ENCODE measurements at regions not wholly inside any gene's neighbourhood (a gene's known extent, or its start where the extent isn't known, plus 50 kb on each side); places are given as distances from the start of the nearest gene placed in this dataset.
"Not testable (repeated sequence)": the region's sequence is repeated elsewhere in the genome, so short reads cannot be mapped to it uniquely, and the experiment has no call there.

- H3K27ac Mint-ChIP-seq, result no peak overlapping the region
- H3K4me1 Mint-ChIP-seq, result no peaks in the 10 kb centered on the region
- no peaks in the 10 kb centered on the region for H3K36me3 Mint-ChIP-seq
- H3K27me3 Mint-ChIP-seq, result no peaks in the 10 kb centered on the region
- peaks cover 0 to 17% (median 0%) of the 10 kb centered on the region in 3 donors for H3K9me3 Mint-ChIP-seq
- H3K4me3 Mint-ChIP-seq, result no peak overlapping the region
These were observed 1083.3 kb downstream of the NXPH1 start for GRCh38 chr7:9516662-9517061.

DNA sequence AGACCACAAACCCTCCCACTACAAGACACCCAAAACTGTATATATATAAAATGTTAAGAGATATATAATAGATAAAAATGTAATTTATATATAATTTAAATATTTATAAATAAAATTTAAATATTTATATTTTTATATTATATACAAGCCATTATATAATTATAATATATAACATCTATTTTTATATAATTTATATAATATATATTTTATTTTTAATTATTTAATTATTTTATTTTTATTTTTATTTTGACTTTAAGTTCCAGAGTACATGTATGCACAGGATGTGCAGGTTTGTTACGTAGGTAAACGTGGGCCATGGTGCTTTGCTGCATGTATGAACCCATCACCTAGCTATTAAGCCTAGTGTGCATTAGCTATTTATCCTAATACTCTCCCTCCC lies 1090.2 kb downstream of the NXPH1 start:
- Mint-ChIP-seq H3K9me3 (peaks cover 0 to 18% (median 0%) of the 10 kb centered on the region in 3 donors), H3K27me3 (no peaks in the 10 kb centered on the region), H3K4me3 (no peak overlapping the region), H3K4me1 (no peaks in the 10 kb centered on the region), H3K36me3 (no peaks in the 10 kb centered on the region), H3K27ac (no peak overlapping the region)

- peaks cover 1 to 19% (median 2%) of the 10 kb centered on the region in 3 donors for H3K9me3 Mint-ChIP-seq
- H3K36me3 Mint-ChIP-seq, H3K4me3 Mint-ChIP-seq: not testable (repeated sequence)
These were observed 1119.0 kb downstream of the NXPH1 start for GRCh38 chr7:9552431-9552830.

GRCh38 chr7:9557853-9558252 lies 1124.4 kb downstream of the NXPH1 start:
- Mint-ChIP-seq H3K36me3 (no peaks in the 10 kb centered on the region), H3K27me3 (no peaks in the 10 kb centered on the region), H3K4me1 (no peaks in the 10 kb centered on the region), H3K4me3 (no peak overlapping the region), H3K27ac (no peak overlapping the region), H3K9me3 (peaks cover 1 to 4% (median 4%) of the 10 kb centered on the region in 3 donors)

More at GRCh38 chr7:9552431-9552830, 1119.0 kb downstream of the NXPH1 start:
- not testable (repeated sequence) for H3K4me1 Mint-ChIP-seq, H3K27me3 Mint-ChIP-seq, H3K27ac Mint-ChIP-seq

GRCh38 chr7:9575716-9576115 lies 1142.3 kb downstream of the NXPH1 start:
- H3K9me3 Mint-ChIP-seq, result peaks cover 0 to 5% (median 2%) of the 10 kb centered on the region in 3 donors

DNA sequence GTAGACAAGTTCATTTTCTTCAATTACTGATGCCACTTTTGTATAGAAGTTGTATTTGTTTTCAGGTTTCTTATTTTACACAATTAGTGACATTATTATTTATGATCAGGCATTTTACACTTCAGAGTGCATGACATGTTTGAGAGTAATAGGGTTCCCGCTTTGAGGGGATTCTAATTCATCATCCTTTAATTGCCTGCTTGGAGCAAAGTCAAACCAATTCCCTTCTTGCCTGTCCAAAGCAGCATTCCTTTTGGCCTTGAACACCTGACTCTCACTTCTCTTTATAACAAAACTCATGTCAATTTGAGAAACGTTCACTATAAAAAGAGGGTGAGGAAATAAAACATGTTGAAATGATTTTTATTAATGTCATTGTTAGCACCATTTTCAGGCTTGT lies 1149.4 kb downstream of the NXPH1 start:
- H3K27me3 Mint-ChIP-seq, result no peaks in the 10 kb centered on the region
- H3K4me3 Mint-ChIP-seq, result no peak overlapping the region
- H3K27ac Mint-ChIP-seq, result no peak overlapping the region
- H3K4me1 Mint-ChIP-seq, result no peaks in the 10 kb centered on the region
- no peaks in the 10 kb centered on the region for H3K36me3 Mint-ChIP-seq
- peaks cover 0 to 5% (median 3%) of the 10 kb centered on the region in 3 donors for H3K9me3 Mint-ChIP-seq

More at GRCh38 chr7:9575716-9576115, 1142.3 kb downstream of the NXPH1 start:
- no peaks in the 10 kb centered on the region for H3K27me3 Mint-ChIP-seq
- H3K27ac Mint-ChIP-seq, result no peak overlapping the region
- H3K4me1 Mint-ChIP-seq, result no peaks in the 10 kb centered on the region
- no peak overlapping the region for H3K4me3 Mint-ChIP-seq
- H3K36me3 Mint-ChIP-seq, result no peaks in the 10 kb centered on the region

DNA sequence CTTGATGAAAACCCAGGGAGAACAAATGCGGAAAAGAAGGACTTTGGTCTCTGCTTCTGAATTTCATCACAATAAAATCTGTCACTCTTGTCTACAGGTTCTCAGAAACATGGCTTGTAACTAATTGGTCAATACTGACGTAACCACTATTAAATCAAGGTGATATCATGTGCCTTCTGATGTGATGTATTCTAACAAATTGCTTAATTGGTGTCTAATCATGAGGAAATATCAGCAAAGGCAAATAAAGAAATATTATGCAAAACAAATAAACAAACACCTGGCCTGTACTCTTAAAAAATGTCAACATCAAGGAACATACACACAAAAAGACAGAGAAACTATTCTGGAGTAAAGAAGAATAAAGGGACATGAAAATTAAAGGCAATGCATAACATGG lies 1165.0 kb downstream of the NXPH1 start:
- H3K4me3 Mint-ChIP-seq, result no peak overlapping the region
- H3K36me3 Mint-ChIP-seq, result no peaks in the 10 kb centered on the region
- no peak overlapping the region for H3K27ac Mint-ChIP-seq
- H3K27me3 Mint-ChIP-seq, result no peaks in the 10 kb centered on the region
- H3K4me1 Mint-ChIP-seq, result no peaks in the 10 kb centered on the region
- peaks cover 0 to 1% (median 0%) of the 10 kb centered on the region in 3 donors for H3K9me3 Mint-ChIP-seq

DNA sequence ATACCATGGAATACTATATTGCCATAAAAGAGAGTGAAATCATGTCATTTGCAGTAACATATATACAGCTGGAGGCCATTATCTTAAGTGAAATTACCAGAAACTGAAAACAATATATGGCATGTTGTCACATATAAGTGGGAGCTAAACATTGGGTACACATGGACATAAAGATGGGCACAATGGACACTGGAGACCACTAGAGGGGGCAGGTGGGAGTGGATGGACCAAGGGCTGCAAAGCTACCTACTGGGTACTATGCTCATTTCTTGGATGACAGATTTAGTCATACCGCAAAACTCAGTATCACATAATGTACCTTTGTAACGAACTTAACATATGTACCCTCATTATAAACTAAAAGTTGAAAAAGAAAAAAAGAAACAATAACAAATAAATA lies 1167.6 kb downstream of the NXPH1 start:
- Mint-ChIP-seq H3K36me3 (no peaks in the 10 kb centered on the region), H3K27me3 (no peaks in the 10 kb centered on the region), H3K9me3 (peaks cover 0 to 1% (median 0%) of the 10 kb centered on the region in 3 donors), H3K4me3 (no peak overlapping the region), H3K4me1 (no peaks in the 10 kb centered on the region), H3K27ac (no peak overlapping the region)

- Mint-ChIP-seq H3K4me1 (no peaks in the 10 kb centered on the region), H3K36me3 (no peaks in the 10 kb centered on the region), H3K27ac (no peak overlapping the region), H3K9me3 (no peaks in the 10 kb centered on the region), H3K27me3 (no peaks in the 10 kb centered on the region), H3K4me3 (no peak overlapping the region)
These were observed 1169.9 kb downstream of the NXPH1 start for GRCh38 chr7:9603291-9603690.

DNA sequence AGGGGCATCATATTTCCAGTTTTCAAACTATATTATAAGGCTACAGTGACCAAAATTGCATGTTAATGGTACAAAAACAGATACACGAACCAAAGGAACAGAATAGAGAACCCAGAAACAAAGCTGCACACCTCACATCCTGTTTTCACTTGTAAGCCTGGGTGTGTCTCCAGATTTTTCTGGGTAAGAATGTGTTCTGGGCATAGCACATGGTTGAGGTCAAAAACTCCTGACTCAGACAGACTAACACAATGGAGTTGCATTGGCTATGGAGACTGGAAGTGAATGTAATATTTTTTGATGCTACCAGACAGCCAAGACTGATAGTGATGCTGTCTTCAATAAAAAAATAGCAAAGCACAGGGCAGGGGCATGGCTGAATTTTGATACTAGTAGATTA lies 1175.2 kb downstream of the NXPH1 start:
- Mint-ChIP-seq H3K4me1 (no peaks in the 10 kb centered on the region), H3K4me3 (no peak overlapping the region), H3K27ac (no peak overlapping the region), H3K9me3 (peaks cover 0 to 7% (median 2%) of the 10 kb centered on the region in 3 donors), H3K36me3 (no peaks in the 10 kb centered on the region), H3K27me3 (no peaks in the 10 kb centered on the region)

DNA sequence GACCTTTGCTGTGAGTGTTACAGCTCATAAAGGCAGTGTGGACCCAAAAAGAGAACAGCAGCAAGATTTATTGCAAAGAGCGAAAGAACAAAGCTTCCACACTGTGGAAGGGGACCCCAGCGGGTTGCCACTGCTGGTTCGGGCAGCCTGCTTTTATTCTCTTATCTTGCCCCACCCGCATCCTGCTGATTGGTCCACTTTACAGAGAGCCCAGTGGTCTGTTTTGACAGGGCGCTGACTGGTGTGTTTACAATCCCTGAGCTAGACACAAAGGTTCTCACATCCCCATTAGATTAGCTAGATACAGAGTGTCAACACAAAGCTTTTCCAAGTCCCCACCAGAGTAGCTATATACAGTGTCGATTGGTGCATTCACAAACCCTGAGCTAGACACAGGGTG lies 1187.5 kb downstream of the NXPH1 start:
- H3K9me3 Mint-ChIP-seq, H3K27ac Mint-ChIP-seq, H3K36me3 Mint-ChIP-seq, H3K27me3 Mint-ChIP-seq, H3K4me1 Mint-ChIP-seq, H3K4me3 Mint-ChIP-seq: not testable (repeated sequence)

DNA sequence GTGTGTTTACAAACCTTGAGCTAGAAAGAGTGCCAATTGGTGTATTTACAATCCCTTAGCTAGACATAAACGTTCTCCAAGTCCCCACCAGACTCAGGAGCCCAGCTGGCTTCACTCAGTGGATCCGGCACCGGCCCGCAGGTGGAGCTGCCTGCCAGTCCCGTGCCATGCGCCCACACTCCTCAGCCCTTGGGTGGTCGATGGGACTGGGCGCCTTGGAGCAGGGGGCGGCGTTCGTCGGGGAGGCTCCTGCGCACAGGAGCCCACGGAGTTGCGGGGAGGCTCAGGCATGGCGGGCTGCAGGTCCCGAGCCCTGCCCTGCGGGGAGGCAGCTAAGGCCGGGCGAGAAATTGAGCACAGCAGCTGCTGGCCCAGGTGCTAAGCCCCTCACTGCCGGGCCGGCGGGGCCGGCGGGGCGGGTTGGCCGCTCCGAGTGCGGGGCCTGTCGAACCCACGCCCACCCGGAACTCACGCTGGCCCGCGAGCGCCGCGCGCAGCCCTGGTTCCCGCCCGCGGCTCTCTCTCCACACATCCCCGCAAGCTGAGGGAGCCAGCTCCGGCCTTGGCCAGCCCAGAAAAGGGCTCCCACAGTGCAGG lies 1188.0 kb downstream of the NXPH1 start:
- not testable (repeated sequence) for H3K4me3 Mint-ChIP-seq, H3K4me1 Mint-ChIP-seq, H3K27ac Mint-ChIP-seq, H3K36me3 Mint-ChIP-seq, H3K27me3 Mint-ChIP-seq, H3K9me3 Mint-ChIP-seq

DNA sequence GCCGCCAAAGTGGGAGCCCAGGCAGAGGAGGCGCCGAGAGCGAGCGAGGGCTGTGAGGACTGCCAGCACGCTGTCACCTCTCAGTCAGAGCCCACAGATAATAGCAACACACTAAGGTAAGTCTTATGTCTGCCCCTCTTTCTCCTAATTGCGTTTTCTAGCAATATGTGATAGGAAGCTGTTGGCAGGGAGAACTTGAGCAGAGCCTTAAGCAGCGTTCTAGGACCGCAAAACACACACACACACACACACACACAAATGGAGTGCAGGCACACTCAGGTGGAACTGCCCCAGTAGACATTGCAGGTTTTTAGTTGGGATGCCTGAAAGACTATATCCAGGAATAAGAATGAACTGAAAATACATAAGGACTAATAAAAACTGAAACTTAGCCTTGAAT lies 1188.5 kb downstream of the NXPH1 start:
- H3K4me3 Mint-ChIP-seq, result no peak overlapping the region
- peaks cover 3 to 7% (median 4%) of the 10 kb centered on the region in 3 donors for H3K9me3 Mint-ChIP-seq
- no peaks in the 10 kb centered on the region for H3K4me1 Mint-ChIP-seq
- no peak overlapping the region for H3K27ac Mint-ChIP-seq
- no peaks in the 10 kb centered on the region for H3K27me3 Mint-ChIP-seq
- no peaks in the 10 kb centered on the region for H3K36me3 Mint-ChIP-seq

- H3K9me3 Mint-ChIP-seq, result peaks cover 0 to 4% (median 3%) of the 10 kb centered on the region in 3 donors
- H3K27me3 Mint-ChIP-seq, result no peaks in the 10 kb centered on the region
- H3K4me1 Mint-ChIP-seq, result no peaks in the 10 kb centered on the region
- no peak overlapping the region for H3K27ac Mint-ChIP-seq
- H3K36me3 Mint-ChIP-seq, result no peaks in the 10 kb centered on the region
- H3K4me3 Mint-ChIP-seq, result no peak overlapping the region
These were observed 1192.5 kb downstream of the NXPH1 start for GRCh38 chr7:9625953-9626352.

- Mint-ChIP-seq H3K27ac (no peak overlapping the region), H3K27me3 (no peaks in the 10 kb centered on the region), H3K4me1 (no peaks in the 10 kb centered on the region), H3K9me3 (no peaks in the 10 kb centered on the region), H3K36me3 (no peaks in the 10 kb centered on the region), H3K4me3 (no peak overlapping the region)
These were observed 1212.3 kb downstream of the NXPH1 start for GRCh38 chr7:9645756-9646155.

DNA sequence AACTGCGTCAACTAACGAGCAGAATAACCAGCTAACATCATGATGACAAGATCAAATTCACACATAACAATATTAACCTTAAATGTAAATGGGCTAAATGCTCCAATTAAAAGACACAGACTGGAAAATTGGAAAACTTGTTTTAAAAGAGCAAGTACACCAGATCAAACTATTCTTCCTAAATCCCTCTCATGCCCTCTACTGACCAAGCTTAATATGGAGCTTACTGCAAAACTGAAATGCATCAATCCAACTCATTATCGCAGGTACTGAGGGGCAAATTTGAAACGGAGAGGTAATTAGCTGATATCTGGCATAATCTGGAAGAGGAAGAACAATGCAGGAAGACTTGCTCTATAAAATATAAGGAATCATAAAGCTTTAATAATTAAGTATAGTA lies 1223.8 kb downstream of the NXPH1 start:
- no peak overlapping the region for H3K27ac Mint-ChIP-seq
- no peak overlapping the region for H3K4me3 Mint-ChIP-seq
- peaks cover 2 to 6% (median 4%) of the 10 kb centered on the region in 3 donors for H3K9me3 Mint-ChIP-seq
- H3K4me1 Mint-ChIP-seq, result no peaks in the 10 kb centered on the region
- H3K36me3 Mint-ChIP-seq, result no peaks in the 10 kb centered on the region
- H3K27me3 Mint-ChIP-seq, result no peaks in the 10 kb centered on the region

All from IgD-negative memory B cell (primary cell).